ENCODE measurements at regions not wholly inside any gene's neighbourhood (a gene's known extent, or its start where the extent isn't known, plus 50 kb on each side); places are given as distances from the start of the nearest gene placed in this dataset.

DNA sequence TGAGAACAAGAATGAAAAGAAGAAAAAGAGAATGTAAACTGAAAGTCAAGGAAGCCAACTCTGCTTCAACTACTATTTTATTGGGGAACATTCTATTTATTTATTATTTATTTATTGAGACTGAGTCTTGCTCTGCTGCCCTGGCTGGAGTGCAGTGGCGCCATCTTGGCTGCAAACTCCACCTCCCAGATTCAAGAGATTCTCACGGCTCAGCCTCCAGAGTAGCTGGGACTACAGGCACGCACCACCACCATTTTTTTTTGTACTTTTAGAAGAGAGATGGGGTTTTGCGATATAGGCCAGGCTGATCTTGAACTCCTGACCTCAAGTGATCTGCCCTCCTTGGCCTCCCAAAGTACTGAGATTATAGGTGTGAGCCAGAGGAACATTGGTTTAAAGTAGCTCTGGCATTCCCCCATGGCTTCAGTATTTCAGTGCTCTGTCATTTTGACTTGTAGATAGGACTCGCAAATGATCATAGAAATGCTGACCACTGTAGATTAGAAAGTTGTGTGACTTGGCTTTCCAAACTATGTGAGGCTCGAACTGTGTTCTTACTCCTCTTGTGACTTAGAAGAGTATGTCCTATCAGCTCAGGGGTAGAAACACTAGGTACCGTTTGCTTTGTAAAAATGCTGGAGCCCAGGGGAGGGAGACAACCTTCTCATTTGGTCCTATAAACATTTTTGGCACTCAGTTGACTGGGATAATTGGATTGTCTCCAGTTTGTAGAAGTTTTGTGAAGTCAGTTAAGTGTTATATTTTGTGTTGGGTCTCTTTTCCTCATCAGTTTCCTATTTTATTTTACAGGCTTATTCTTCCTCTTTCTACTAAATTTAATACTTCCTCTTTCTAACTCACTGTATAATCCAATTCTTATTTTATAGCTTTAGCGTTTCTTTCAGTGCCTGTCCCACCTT is 544.9 kb upstream of the CITED2 start:
- H3K4me1 ChIP-seq, result no peaks in the 10 kb centered on the region
- H3K4me3 ChIP-seq (ENCODE audit: low read depth, low read length), result no peak overlapping the region
- DNase-seq, result no peak
- peaks cover 11% of the 10 kb centered on the region for H3K4me1 Mint-ChIP-seq (ENCODE audit: low read depth, unreplicated experiment)
- CTCF ChIA-PET, result interaction anchor here (0.7 kb wide), 1 partner anchor 66 kb away, joined by 4 read pairs; no protein-coding TSS in a partner anchor
- no TSS peak for BruUV-seq (replicated peaks)
- no peaks in the 10 kb centered on the region for H3K36me3 Mint-ChIP-seq (ENCODE audit: insufficient read depth, unreplicated experiment)
- POLR2A ChIA-PET, result no interaction called here
- H3K27me3 Mint-ChIP-seq (ENCODE audit: insufficient read depth, unreplicated experiment), result no peaks in the 10 kb centered on the region
- no peak overlapping the region for H3K4me3 Mint-ChIP-seq (ENCODE audit: unreplicated experiment)
- no peaks in the 10 kb centered on the region for H3K27me3 ChIP-seq (replicated peaks; ENCODE audit: control insufficient read depth, insufficient read depth, low read length)
- TF ChIP-seq, protein P1, sequence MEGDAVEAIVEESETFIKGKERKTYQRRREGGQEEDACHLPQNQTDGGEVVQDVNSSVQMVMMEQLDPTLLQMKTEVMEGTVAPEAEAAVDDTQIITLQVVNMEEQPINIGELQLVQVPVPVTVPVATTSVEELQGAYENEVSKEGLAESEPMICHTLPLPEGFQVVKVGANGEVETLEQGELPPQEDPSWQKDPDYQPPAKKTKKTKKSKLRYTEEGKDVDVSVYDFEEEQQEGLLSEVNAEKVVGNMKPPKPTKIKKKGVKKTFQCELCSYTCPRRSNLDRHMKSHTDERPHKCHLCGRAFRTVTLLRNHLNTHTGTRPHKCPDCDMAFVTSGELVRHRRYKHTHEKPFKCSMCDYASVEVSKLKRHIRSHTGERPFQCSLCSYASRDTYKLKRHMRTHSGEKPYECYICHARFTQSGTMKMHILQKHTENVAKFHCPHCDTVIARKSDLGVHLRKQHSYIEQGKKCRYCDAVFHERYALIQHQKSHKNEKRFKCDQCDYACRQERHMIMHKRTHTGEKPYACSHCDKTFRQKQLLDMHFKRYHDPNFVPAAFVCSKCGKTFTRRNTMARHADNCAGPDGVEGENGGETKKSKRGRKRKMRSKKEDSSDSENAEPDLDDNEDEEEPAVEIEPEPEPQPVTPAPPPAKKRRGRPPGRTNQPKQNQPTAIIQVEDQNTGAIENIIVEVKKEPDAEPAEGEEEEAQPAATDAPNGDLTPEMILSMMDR (IDR thresholded peaks at IDR 0.05; ENCODE audit: insufficient read depth in 1 of 2, low read depth in 1 of 2, low read length in 1 of 2, severe bottlenecking in 1 of 2, unreplicated experiment in 1 of 2), result no peak
- H3K9me3 ChIP-seq, result no peaks in the 10 kb centered on the region
- no peak overlapping the region for H3K27ac Mint-ChIP-seq (ENCODE audit: unreplicated experiment)
- H3K36me3 ChIP-seq (ENCODE audit: control insufficient read depth, insufficient read depth, low read length), result no peaks in the 10 kb centered on the region
- no peaks in the 10 kb centered on the region for H3K9me3 Mint-ChIP-seq (ENCODE audit: unreplicated experiment)
- intact Hi-C loops (cut with micrococcal nuclease; ENCODE audit: unreplicated experiment), result no loop called here

DNA sequence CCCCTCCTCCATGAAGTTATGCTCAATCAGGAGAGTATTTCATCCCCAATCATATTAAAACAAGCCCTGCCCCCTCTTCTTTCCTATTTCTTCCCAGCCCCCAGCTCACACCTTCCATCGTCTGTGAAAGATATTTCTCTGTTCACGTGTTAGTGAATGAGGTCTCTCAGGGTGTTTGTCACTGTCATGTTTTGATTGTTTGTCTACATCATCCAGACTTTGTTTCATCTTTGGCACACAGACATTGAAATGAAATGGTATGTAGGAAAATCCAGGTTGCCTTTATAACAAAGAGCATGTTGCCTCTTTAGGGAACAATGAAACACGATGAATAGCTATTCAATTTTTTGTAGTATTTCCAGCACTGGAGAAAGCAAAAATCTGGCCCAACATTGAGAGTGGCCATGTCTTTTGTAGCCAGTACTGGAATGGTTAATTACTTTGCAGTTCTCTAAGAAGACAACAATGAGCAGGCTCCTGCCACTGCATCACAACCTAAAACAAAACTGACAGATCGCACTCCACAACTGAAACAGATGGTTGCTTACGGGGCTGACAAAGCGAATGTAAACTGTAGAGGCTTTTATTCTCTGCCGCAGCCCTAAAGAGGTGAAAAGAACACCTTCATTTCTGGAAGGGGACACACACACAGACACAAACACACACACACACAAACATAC is 543.6 kb upstream of the CITED2 start:
- H3K27ac Mint-ChIP-seq (ENCODE audit: unreplicated experiment), result no peak overlapping the region
- Histone ChIP-seq H3K4me1 (no peaks in the 10 kb centered on the region), H3K27me3 (replicated peaks; ENCODE audit: control insufficient read depth, insufficient read depth, low read length) (no peaks in the 10 kb centered on the region), H3K4me3 (ENCODE audit: low read depth, low read length) (no peak overlapping the region), H3K9me3 (no peaks in the 10 kb centered on the region), H3K36me3 (ENCODE audit: control insufficient read depth, insufficient read depth, low read length) (no peaks in the 10 kb centered on the region)
- no peak overlapping the region for H3K4me3 Mint-ChIP-seq (ENCODE audit: unreplicated experiment)
- intact Hi-C loops (cut with micrococcal nuclease; ENCODE audit: unreplicated experiment), result no loop called here
- TF ChIP-seq, protein P1 (IDR thresholded peaks at IDR 0.05; ENCODE audit: insufficient read depth in 1 of 2, low read depth in 1 of 2, low read length in 1 of 2, severe bottlenecking in 1 of 2, unreplicated experiment in 1 of 2), result no peak
- no peaks in the 10 kb centered on the region for H3K27me3 Mint-ChIP-seq (ENCODE audit: insufficient read depth, unreplicated experiment)
- ChIA-PET POLR2A (no interaction called here), CTCF (no interaction called here)
- H3K4me1 Mint-ChIP-seq (ENCODE audit: low read depth, unreplicated experiment), result peaks cover 11% of the 10 kb centered on the region
- DNase-seq, result no peak
- no peaks in the 10 kb centered on the region for H3K36me3 Mint-ChIP-seq (ENCODE audit: insufficient read depth, unreplicated experiment)
- no TSS peak for BruUV-seq (replicated peaks)
- H3K9me3 Mint-ChIP-seq (ENCODE audit: unreplicated experiment), result no peaks in the 10 kb centered on the region

DNA sequence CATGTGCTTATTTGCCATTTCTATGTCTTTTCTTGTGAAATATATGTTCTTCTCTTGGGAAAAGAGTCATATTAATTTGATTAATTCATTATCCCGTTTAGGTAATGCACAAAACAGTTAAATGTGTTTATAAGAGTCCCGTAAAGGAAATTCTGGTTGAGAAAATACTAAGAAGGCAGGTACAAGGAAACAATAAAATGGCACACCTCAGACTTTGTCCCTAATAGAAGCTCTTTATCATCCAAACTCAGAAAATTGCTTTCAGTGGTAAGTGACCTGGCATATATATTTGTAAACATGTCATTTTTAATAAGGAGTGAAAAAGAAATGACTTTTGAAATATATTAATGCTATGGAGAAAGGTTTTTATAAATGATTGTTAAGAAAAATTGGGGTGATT is 540.5 kb upstream of the CITED2 start:
- CTCF ChIA-PET, result no interaction called here
- Mint-ChIP-seq H3K36me3 (ENCODE audit: insufficient read depth, unreplicated experiment) (no peaks in the 10 kb centered on the region), H3K27me3 (ENCODE audit: insufficient read depth, unreplicated experiment) (no peaks in the 10 kb centered on the region), H3K4me1 (ENCODE audit: low read depth, unreplicated experiment) (peaks cover 5% of the 10 kb centered on the region), H3K27ac (ENCODE audit: unreplicated experiment) (no peak overlapping the region), H3K9me3 (ENCODE audit: unreplicated experiment) (no peaks in the 10 kb centered on the region), H3K4me3 (ENCODE audit: unreplicated experiment) (no peak overlapping the region)
- TF ChIP-seq, protein P1 (IDR thresholded peaks at IDR 0.05; ENCODE audit: insufficient read depth in 1 of 2, low read depth in 1 of 2, low read length in 1 of 2, severe bottlenecking in 1 of 2, unreplicated experiment in 1 of 2), result no peak
- BruUV-seq (replicated peaks), result no TSS peak
- intact Hi-C loops (cut with micrococcal nuclease; ENCODE audit: unreplicated experiment), result no loop called here
- Histone ChIP-seq H3K36me3 (ENCODE audit: control insufficient read depth, insufficient read depth, low read length) (no peaks in the 10 kb centered on the region), H3K27me3 (replicated peaks; ENCODE audit: control insufficient read depth, insufficient read depth, low read length) (no peaks in the 10 kb centered on the region), H3K4me1 (no peaks in the 10 kb centered on the region), H3K4me3 (ENCODE audit: low read depth, low read length) (no peak overlapping the region), H3K9me3 (no peaks in the 10 kb centered on the region)
- POLR2A ChIA-PET, result no interaction called here
- DNase-seq, result no peak
